H7 (cell line): ENCODE measurements at regions not wholly inside any gene's neighbourhood (a gene's known extent, or its start where the extent isn't known, plus 50 kb on each side); places are given as distances from the start of the nearest gene placed in this dataset.

Experiments used
- DNase-seq: peaks from one replicate; pipeline ENCODE4 v3.0.0; 2012
- H3K27me3 ChIP-seq: 2 replicates; pipeline ENCODE4 v1.6.0; 2011; ENCODE audit warnings: mild to moderate bottlenecking, low read length; ENCODE audit not compliant: control insufficient read depth, insufficient read depth
- H3K36me3 ChIP-seq: replicated peaks from 2 replicates; pipeline ENCODE4 v1.5.1; 2011; ENCODE audit warnings: low read length; ENCODE audit not compliant: control insufficient read depth, insufficient read depth
- H3K4me3 ChIP-seq: 2 replicates; pipeline ENCODE4 v1.5.1; 2011; ENCODE audit warnings: low read depth, mild to moderate bottlenecking, control low read depth, low read length, moderate library complexity; ENCODE audit not compliant: insufficient read depth

DNA sequence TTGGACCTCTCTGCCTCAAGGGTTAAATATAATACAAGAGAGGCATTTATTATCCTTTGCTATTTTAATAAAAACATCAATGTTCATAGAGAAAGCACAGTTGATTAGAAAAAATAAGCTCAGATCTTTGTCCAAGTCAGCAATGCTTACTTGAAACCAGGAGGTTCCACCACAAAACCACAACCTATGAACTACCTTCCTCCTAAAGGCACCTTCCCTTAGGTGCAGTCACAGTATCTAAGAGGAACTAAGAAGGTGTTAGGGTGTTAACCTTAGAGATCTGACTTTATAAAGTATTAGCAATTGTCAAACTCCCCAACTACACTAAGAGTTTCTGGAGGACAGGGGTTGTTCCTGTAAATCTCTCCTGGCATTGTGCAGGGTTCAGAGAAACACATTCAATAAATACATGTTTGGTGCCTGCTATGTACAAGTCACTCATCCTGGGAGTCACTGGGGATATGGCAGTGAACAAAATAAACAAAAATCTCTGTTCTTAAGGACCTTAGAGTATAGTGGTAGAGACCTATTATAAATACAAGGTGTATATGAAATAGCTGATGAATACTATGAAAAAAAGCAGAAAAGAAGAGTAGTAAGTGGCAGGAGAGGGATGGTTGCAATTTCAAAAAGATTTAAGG is 208.6 kb downstream of the NFKBIZ start:
- DNase-seq, result no peak
- no peak overlapping the region for H3K4me3 ChIP-seq
- H3K27me3 ChIP-seq, result no peaks in the 10 kb centered on the region
- H3K36me3 ChIP-seq, result no peaks in the 10 kb centered on the region

DNA sequence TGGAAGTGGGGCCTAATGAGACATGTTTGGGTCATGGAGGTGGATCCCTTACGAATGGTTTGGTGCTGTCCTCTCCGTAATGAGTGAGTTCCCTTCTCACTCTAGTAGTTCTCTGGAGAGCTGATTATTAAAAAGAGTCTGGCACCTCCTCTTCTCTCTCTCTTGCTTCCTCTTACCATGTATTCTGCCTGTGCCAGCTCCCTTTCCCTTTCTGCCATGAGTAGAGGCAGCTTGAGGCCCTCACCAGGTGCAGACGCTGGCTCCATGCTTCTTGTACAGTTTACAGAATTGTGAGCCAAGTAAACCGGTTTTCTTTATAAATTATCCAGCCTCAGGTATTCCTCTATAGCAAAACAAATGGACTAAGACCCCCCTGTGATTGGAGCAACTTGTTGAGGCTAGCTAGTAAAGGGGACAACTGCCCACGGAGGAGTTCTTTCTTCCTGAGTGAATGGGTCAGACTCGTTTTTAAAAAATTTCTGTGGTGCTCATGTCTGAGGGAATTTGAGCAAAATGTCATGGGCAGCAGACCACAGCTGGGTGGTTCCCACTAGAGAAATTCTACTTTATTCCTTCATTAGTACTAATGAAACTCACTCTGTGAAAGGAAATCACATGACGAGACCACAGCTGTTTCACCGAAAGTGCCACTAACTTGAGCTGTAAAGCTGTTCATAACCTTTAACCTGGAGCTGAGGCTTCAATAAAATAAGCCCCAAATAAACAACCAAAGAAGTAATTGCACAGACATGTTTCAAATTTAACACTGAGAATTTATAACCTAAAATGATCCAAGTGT is 210.0 kb downstream of the NFKBIZ start:
- no peak overlapping the region for H3K4me3 ChIP-seq
- DNase-seq, result no peak
- H3K27me3 ChIP-seq, result no peaks in the 10 kb centered on the region
- no peaks in the 10 kb centered on the region for H3K36me3 ChIP-seq

DNA sequence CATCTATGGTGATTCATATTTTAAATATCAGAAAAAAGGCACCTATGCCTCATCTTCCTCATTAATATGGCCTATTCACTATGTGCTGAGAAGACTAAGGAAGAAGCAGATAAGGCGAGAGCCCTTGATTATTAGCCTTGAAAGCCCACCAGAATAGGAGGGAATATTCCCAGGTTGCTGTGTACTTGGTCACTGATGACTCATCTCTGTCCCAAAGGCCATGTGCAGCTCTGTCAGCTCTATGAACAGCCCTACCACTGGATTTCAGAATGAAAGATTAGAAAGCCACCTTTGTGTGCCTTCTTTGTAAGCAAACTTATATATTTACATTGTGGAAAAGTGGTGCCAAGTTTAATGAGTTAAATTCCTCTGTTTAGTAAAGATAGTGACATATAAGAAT is 211.5 kb downstream of the NFKBIZ start:
- DNase-seq, result no peak
- H3K27me3 ChIP-seq, result no peaks in the 10 kb centered on the region
- H3K36me3 ChIP-seq, result no peaks in the 10 kb centered on the region

DNA sequence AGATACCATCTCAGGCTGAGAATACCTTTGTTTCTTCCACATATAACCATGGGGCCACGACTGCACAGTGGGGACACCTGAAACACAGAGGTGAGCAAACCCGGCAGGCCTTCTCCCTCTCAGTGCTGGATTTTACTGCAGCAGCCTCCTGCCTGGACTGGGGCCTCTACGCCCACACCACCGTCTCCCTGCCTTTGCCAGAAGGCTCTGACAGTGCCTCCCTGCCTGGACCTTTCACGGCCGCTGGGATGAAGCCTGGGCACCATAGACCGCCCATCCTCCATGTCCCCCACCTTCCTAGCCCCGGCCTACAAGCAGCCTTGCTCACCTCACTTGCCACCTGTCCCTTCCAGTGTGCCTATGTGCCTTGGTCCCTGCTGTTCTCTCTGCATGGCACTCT is 214.3 kb downstream of the NFKBIZ start:
- H3K27me3 ChIP-seq, result no peaks in the 10 kb centered on the region
- DNase-seq, result no peak
- no peaks in the 10 kb centered on the region for H3K36me3 ChIP-seq
- H3K4me3 ChIP-seq, result no peak overlapping the region

More for the DNA sequence above, 211.5 kb downstream of the NFKBIZ start:
- no peak overlapping the region for H3K4me3 ChIP-seq

GRCh38 chr3:102066470-102066869 is 217.2 kb downstream of the NFKBIZ start:
- H3K27me3 ChIP-seq, result no peaks in the 10 kb centered on the region
- DNase-seq, result no peak
- H3K4me3 ChIP-seq, result no peak overlapping the region
- H3K36me3 ChIP-seq, result no peaks in the 10 kb centered on the region

- no peak for DNase-seq
- no peaks in the 10 kb centered on the region for H3K36me3 ChIP-seq
- H3K4me3 ChIP-seq, result no peak overlapping the region
- H3K27me3 ChIP-seq, result no peaks in the 10 kb centered on the region
These were observed 219.0 kb downstream of the NFKBIZ start for GRCh38 chr3:102068327-102068726.

GRCh38 chr3:102068736-102069135 is 219.4 kb downstream of the NFKBIZ start:
- no peak overlapping the region for H3K4me3 ChIP-seq
- H3K27me3 ChIP-seq, result no peaks in the 10 kb centered on the region
- DNase-seq, result no peak
- no peaks in the 10 kb centered on the region for H3K36me3 ChIP-seq

- no peak for DNase-seq
- Histone ChIP-seq H3K27me3 (no peaks in the 10 kb centered on the region), H3K4me3 (no peak overlapping the region), H3K36me3 (no peaks in the 10 kb centered on the region)
These were observed 219.9 kb downstream of the NFKBIZ start for GRCh38 chr3:102069211-102069662.

GRCh38 chr3:102074946-102075345 is 225.6 kb downstream of the NFKBIZ start:
- Histone ChIP-seq H3K4me3 (no peak overlapping the region), H3K27me3 (no peaks in the 10 kb centered on the region), H3K36me3 (no peaks in the 10 kb centered on the region)
- DNase-seq, result no peak

- no peak for DNase-seq
- Histone ChIP-seq H3K4me3 (no peak overlapping the region), H3K36me3 (no peaks in the 10 kb centered on the region), H3K27me3 (no peaks in the 10 kb centered on the region)
These were observed 229.1 kb downstream of the NFKBIZ start for GRCh38 chr3:102078401-102078800.

DNA sequence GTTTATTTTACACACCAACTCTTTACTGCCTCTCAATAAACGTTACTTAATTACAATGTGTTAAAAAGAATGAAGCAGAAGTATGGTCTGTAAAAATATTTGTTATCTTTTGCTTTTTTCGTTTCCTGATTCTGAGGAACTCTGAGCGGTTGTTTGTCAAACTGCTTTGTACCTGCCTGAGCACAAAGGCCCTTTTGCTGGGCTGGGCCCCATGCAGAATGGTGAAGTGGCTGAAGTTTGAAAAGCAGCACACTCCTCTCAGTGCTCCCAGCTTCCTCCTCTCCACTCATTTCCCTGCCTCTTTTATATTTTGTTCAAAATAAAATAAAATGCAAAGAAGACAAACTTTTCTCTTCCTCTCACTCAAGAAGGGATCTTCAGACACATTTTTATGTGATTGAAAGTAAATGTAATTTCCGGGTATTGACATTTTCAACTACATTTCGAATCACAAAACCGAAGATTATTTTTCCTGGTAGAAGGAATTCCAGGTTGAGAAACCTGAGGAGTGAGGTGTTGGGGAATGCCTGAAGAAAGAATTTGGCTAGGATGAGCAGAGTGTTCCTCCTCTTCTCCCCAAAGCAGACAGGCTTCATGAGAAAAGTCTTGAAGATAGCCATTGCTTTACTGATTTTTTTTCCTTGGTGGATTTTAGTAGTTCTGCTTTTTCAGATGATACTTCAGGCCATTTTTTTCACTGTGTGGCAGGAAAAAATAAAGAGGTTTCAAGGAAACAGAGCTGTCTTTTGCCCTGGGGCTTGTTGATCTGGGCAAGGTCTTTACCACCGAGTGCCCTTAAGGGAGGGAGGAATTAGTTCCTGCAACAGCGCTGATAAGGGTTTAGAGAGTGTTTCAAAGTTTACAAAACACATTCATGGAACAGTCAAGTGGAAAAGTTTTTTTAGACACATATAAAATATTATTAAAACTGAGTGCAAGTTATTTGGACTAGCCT is 229.8 kb downstream of the NFKBIZ start:
- DNase-seq, result peak; percentile 30
- H3K36me3 ChIP-seq, result no peaks in the 10 kb centered on the region
- H3K4me3 ChIP-seq, result no peak overlapping the region
- no peaks in the 10 kb centered on the region for H3K27me3 ChIP-seq

DNA sequence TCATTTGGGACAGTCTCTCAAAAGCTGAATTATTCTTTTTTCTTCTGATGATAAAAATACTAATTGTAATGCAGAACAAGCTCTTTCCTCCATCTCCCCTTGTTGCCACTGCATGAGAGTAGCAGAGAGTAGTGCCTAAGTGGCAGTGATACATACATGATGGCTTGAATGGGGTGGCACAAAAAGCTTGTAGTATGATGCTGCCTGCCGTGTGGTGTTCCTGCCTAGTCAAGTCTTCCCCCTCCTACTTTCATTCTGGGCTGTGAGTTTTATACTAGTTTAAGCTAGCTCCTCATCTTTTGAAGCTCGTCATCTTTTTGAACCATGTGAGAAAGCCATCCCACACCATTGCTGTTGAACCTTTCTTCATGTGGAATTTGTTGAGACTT is 230.5 kb downstream of the NFKBIZ start:
- Histone ChIP-seq H3K27me3 (no peaks in the 10 kb centered on the region), H3K4me3 (no peak overlapping the region), H3K36me3 (no peaks in the 10 kb centered on the region)
- no peak for DNase-seq

DNA sequence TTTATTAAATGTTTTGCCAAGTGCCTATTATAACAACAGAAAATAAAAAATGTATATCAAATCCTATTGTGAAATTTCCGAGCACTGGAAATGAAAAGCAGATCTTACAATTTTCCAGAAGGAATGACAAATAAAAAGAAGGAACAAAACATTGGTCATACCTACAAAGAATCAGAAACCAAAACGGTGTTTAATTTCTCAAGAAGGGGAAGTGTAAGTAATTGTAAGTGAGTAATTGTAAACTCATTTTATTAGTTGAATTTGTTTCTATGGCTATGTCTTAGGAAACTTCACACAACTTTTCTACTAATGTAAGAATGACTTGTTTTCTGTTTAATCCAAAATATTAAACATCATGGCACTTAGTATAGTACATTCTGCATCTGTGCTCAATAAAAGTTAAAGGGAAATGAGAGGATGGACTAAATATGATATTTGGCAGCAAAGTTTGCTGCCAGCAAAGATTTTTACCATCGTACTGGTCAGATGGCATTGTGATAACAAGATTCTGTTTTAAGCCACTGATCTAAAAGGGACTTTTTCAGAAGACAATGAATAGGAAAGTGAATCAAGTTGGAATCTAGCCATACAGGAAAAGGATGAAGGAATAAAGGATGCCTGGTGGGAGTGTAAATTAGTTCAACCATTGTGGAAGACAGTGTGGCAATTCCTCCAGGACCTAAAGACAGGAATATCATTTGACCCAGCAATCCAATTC is 232.4 kb downstream of the NFKBIZ start:
- Histone ChIP-seq H3K4me3 (no peak overlapping the region), H3K36me3 (no peaks in the 10 kb centered on the region), H3K27me3 (no peaks in the 10 kb centered on the region)
- DNase-seq, result no peak

DNA sequence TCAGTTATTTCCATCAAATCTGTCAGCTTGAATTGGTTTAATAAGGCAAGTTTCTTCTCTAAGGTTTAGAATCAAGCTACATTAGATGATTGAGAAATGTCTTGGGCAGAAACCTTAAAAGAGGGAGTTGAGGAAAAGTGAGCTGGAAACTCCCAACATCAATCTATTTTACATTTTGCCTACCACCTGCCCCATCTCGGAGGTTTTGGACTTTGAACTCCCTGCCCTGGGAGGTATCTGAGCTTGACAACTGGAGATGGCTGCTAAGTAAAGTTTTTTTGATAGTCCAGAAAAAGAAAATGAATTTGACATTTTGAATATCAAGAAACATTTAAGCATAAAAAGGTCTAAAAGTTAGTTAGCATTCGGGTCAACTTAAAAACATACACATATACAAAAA is 234.2 kb downstream of the NFKBIZ start:
- H3K27me3 ChIP-seq, result no peaks in the 10 kb centered on the region
- no peak overlapping the region for H3K4me3 ChIP-seq
- H3K36me3 ChIP-seq, result no peaks in the 10 kb centered on the region
- DNase-seq, result no peak
